SK-N-SH (cell line): ENCODE measurements at regions not wholly inside any gene's neighbourhood (a gene's known extent, or its start where the extent isn't known, plus 50 kb on each side); places are given as distances from the start of the nearest gene placed in this dataset.
A peak's percentile ranks its signal among the peaks of the same experiment; 100 is the strongest.

Experiments used
- CTCF ChIA-PET: fragments of 300-600, 350-600 bp; formaldehyde crosslinking; extraction: SDS; loops from one replicate; lab custom pipeline; 2021; lab: Yijun Ruan, JAX
- POLR2A ChIA-PET: fragments of 350-600 bp; sonication (Branson Sonifier 250); formaldehyde crosslinking; extraction: SDS; loops from one replicate; lab custom pipeline; 2020; ENCODE audit warnings: antibody characterized with exemption, inconsistent platforms; lab: Yijun Ruan, JAX
- DNase-seq: peaks from one replicate; pipeline ENCODE4 v3.0.0; 2012
- H2AFZ ChIP-seq: fragments of 200-600 bp; sonication (generic); 2 replicates; pipeline ENCODE4 v1.8.1; 2016; ENCODE audit warnings: antibody characterized with exemption, mild to moderate bottlenecking, low read depth
- H3F3A ChIP-seq: fragments of 200-600 bp; sonication (generic); replicated peaks from 2 replicates; pipeline ENCODE3; 2016; ENCODE audit warnings: antibody characterized with exemption, mild to moderate bottlenecking; ENCODE audit not compliant: insufficient read depth
- H3K27ac ChIP-seq, 2 experiments: fragments of 200-500 bp in 1 of 2; fragments of 200-600 bp in 1 of 2; sonication (Bioruptor generic) in 1 of 2; sonication (generic), shearing (Covaris generic) in 1 of 2; 2 replicates each; pipeline versions ENCODE4 v1.5.1 to v1.6.1; 2014 to 2016; ENCODE audit warnings: low read depth in 2 of 2, inconsistent platforms in 1 of 2, low read length in 1 of 2, mild to moderate bottlenecking in 1 of 2, mixed read lengths in 1 of 2
- H3K27me3 ChIP-seq: fragments of 200-600 bp; sonication (generic), shearing (Covaris generic); 2 replicates; pipeline ENCODE4 v1.6.1; 2016; ENCODE audit warnings: mixed run types; ENCODE audit not compliant: insufficient read depth
- H3K36me3 ChIP-seq, 2 experiments: fragments of 200-500 bp in 1 of 2; fragments of 200-600 bp in 1 of 2; sonication (Bioruptor generic) in 1 of 2; sonication (generic) in 1 of 2; replicated peaks in 1 of 2; 2 replicates each; pipeline versions ENCODE3 to v1.5.1; 2014 to 2016; ENCODE audit warnings: low read length in 1 of 2, mild to moderate bottlenecking in 1 of 2; ENCODE audit not compliant: insufficient read depth in 2 of 2, control insufficient read depth in 1 of 2
- H3K4me1 ChIP-seq, 2 experiments: fragments of 200-500 bp in 1 of 2; fragments of 200-600 bp in 1 of 2; sonication (Bioruptor generic) in 1 of 2; sonication (generic), shearing (Covaris generic) in 1 of 2; 2 replicates each; pipeline versions ENCODE4 v1.5.1 to v1.6.1; 2014 to 2016; ENCODE audit warnings: low read depth in 1 of 2, low read length in 1 of 2, mixed run types in 1 of 2; ENCODE audit not compliant: insufficient read depth in 2 of 2, control insufficient read depth in 1 of 2
- H3K4me2 ChIP-seq: fragments of 200-600 bp; sonication (generic), shearing (Covaris generic); 2 replicates; pipeline ENCODE4 v1.6.1; 2017; ENCODE audit warnings: mixed run types
- H3K4me3 ChIP-seq, 2 experiments: fragments of 200-500 bp in 1 of 2; fragments of 200-600 bp in 1 of 2; sonication (Bioruptor generic) in 1 of 2; sonication (generic), shearing (Covaris generic) in 1 of 2; 2 replicates each; pipeline versions ENCODE4 v1.5.1 to v1.8.1; 2014 to 2016; ENCODE audit warnings: low read depth in 2 of 2, inconsistent platforms in 1 of 2, low read length in 1 of 2, mild to moderate bottlenecking in 1 of 2, mixed read lengths in 1 of 2, moderate library complexity in 1 of 2
- H3K79me2 ChIP-seq: fragments of 200-600 bp; sonication (generic); 2 replicates; pipeline ENCODE4 v1.8.1; 2017; ENCODE audit warnings: mild to moderate bottlenecking; ENCODE audit not compliant: insufficient read depth
- H3K9ac ChIP-seq: fragments of 200-600 bp; sonication (generic); 2 replicates; pipeline ENCODE4 v1.6.1; 2017; ENCODE audit warnings: mixed run types
- H3K9me2 ChIP-seq: fragments of 200-600 bp; sonication (generic); 2 replicates; pipeline ENCODE4 v1.6.1; 2017; ENCODE audit warnings: mixed run types
- H3K9me3 ChIP-seq: fragments of 200-600 bp; sonication (generic); 2 replicates; pipeline ENCODE4 v1.6.1; 2017; ENCODE audit warnings: mixed run types, mild to moderate bottlenecking, moderate library complexity
- H4K20me1 ChIP-seq: fragments of 200-600 bp; sonication (generic); 2 replicates; pipeline ENCODE4 v1.6.1; 2017; ENCODE audit warnings: mild to moderate bottlenecking, mixed run types; ENCODE audit not compliant: insufficient read depth
- CTCF ChIP-seq: fragments of 200-600 bp; sonication (generic); IDR thresholded peaks from 2 replicates; pipeline ENCODE4 v1.6.1; 2017; ENCODE audit warnings: antibody characterized with exemption, mild to moderate bottlenecking, moderate library complexity
- FOXJ3 ChIP-seq: sonication (generic); formaldehyde crosslinking; IDR thresholded peaks from 2 replicates; pipeline ENCODE4 v1.5.1; 2020; ENCODE audit warnings: mild to moderate bottlenecking, missing genetic modification reagents
- GATA2 ChIP-seq: sonication (generic); formaldehyde crosslinking; IDR thresholded peaks from 2 replicates; pipeline ENCODE4 v1.5.0; 2020; ENCODE audit warnings: mild to moderate bottlenecking, missing genetic modification reagents
- NRF1 ChIP-seq: IDR thresholded peaks from 2 replicates; pipeline ENCODE4 v1.6.1; 2012; ENCODE audit warnings: low read depth, mild to moderate bottlenecking, low read length
- RAD21 ChIP-seq: IDR thresholded peaks from 2 replicates; pipeline ENCODE4 v1.6.1; 2012; ENCODE audit warnings: mild to moderate bottlenecking, low read length
- REST ChIP-seq: IDR thresholded peaks from 2 replicates; pipeline ENCODE4 v1.6.1; 2012; ENCODE audit warnings: mild to moderate bottlenecking, low read depth, low read length, moderate library complexity
- SMC3 ChIP-seq: IDR thresholded peaks from 2 replicates; pipeline ENCODE4 v1.6.1; 2012; ENCODE audit warnings: low read depth, low read length, improper control_type of control experiment
- TCF12 ChIP-seq: IDR thresholded peaks from 2 replicates; pipeline ENCODE4 v1.4.0; 2012
- TEAD4 ChIP-seq: IDR thresholded peaks from 2 replicates; pipeline ENCODE4 v1.4.0; 2012; ENCODE audit warnings: mild to moderate bottlenecking, borderline replicate concordance; ENCODE audit not compliant: insufficient read depth
- WGBS: methylation state at CpG from one replicate; pipeline ENCODE4 v1.1.6; 2017; ENCODE audit warnings: low lambda C conversion rate; 5-methylcytosine and 5-hydroxymethylcytosine counted together
- TF ChIP-seq, protein P1 (sequence below): IDR thresholded peaks from 2 replicates; pipeline ENCODE4 v1.4.0; 2012; ENCODE audit warnings: low read depth, borderline replicate concordance
- TF ChIP-seq, protein P2 (sequence below): fragments of 150-350 bp; IDR thresholded peaks from 2 replicates; pipeline ENCODE4 v1.6.1; 2016; ENCODE audit warnings: mild to moderate bottlenecking, low read depth, low read length

DNA sequence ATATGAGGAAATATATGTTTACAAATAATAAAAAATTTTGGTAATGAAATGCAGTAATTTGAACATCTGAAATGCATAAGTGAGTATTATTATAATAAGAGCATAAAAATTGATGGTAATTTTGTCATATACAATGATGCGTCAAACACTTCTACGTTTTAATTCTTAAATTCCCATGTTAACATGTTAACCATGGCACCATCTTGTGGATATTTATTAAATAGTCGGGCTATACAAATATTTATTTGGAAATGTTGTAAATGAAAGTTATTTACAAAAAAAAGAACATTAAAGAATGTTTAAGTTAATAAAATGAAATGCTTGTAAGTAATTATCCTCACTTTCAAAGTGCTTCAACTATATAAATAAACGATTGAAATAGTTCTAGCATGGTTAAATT lies 57.2 kb upstream of the C1orf185 start:
- WGBS: 38% methylated on average over 4 of the region's 4 CpGs
- Histone ChIP-seq H3K27me3 (no peaks in the 10 kb centered on the region), H3F3A (no peaks in the 10 kb centered on the region), H3K4me1 (no peaks in the 10 kb centered on the region), H3K9ac (no peak overlapping the region), H3K36me3 (no peaks in the 10 kb centered on the region), H3K9me2 (no peaks in the 10 kb centered on the region), H2AFZ (no peak overlapping the region), H3K4me2 (no peak overlapping the region), H4K20me1 (no peaks in the 10 kb centered on the region), H3K27ac (no peak overlapping the region), H3K79me2 (no peaks in the 10 kb centered on the region), H3K4me3 (no peak overlapping the region), H3K9me3 (no peaks in the 10 kb centered on the region)
- TF ChIP-seq SMC3 (peak; percentile 29), REST (no peak), TEAD4 (no peak), TCF12 (no peak), GATA2 (CRISPR knock-in tag) (no peak), CTCF (peak; percentile 52), FOXJ3 (CRISPR knock-in tag) (no peak), NRF1 (no peak), RAD21 (peak; percentile 60)
- TF ChIP-seq, protein P1, sequence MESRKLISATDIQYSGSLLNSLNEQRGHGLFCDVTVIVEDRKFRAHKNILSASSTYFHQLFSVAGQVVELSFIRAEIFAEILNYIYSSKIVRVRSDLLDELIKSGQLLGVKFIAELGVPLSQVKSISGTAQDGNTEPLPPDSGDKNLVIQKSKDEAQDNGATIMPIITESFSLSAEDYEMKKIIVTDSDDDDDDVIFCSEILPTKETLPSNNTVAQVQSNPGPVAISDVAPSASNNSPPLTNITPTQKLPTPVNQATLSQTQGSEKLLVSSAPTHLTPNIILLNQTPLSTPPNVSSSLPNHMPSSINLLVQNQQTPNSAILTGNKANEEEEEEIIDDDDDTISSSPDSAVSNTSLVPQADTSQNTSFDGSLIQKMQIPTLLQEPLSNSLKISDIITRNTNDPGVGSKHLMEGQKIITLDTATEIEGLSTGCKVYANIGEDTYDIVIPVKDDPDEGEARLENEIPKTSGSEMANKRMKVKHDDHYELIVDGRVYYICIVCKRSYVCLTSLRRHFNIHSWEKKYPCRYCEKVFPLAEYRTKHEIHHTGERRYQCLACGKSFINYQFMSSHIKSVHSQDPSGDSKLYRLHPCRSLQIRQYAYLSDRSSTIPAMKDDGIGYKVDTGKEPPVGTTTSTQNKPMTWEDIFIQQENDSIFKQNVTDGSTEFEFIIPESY: no peak
- TF ChIP-seq, protein P2, sequence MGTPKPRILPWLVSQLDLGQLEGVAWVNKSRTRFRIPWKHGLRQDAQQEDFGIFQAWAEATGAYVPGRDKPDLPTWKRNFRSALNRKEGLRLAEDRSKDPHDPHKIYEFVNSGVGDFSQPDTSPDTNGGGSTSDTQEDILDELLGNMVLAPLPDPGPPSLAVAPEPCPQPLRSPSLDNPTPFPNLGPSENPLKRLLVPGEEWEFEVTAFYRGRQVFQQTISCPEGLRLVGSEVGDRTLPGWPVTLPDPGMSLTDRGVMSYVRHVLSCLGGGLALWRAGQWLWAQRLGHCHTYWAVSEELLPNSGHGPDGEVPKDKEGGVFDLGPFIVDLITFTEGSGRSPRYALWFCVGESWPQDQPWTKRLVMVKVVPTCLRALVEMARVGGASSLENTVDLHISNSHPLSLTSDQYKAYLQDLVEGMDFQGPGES: no peak
- peak; percentile 20 for DNase-seq
- ChIA-PET CTCF (interaction anchor here (0.9 to 1.3 kb wide), 3 partner anchors 10 to 270 kb away, joined by 3 to 7 read pairs (median 4); no protein-coding TSS in a partner anchor), POLR2A (no interaction called here)
